ENCODE measurements at regions not wholly inside any gene's neighbourhood (a gene's known extent, or its start where the extent isn't known, plus 50 kb on each side); places are given as distances from the start of the nearest gene placed in this dataset.
A peak's percentile ranks its signal among the peaks of the same experiment; 100 is the strongest.

GRCh38 chr6:167762259-167762962, 64.3 kb upstream of the AFDN start (continued):
- TF ChIP-seq YY1 (IDR thresholded peaks at IDR 0.05; ENCODE audit: insufficient read depth, insufficient replicate concordance, low read depth, low read length) (peak; percentile 68), EP300 (IDR thresholded peaks at IDR 0.05; ENCODE audit: low read depth in 2 of 2, low read length in 2 of 2) (peak; percentile 95), EP300 (CRISPR knock-in tag; IDR thresholded peaks at IDR 0.05; ENCODE audit: borderline replicate concordance) (peak; percentile 90), SAP130 (CRISPR knock-in tag; IDR thresholded peaks at IDR 0.05; ENCODE audit: low read depth) (peak; percentile 90), ZNF414 (CRISPR knock-in tag; IDR thresholded peaks at IDR 0.05) (no peak), TARDBP (CRISPR knock-in tag; IDR thresholded peaks at IDR 0.05) (peak; percentile 62; the same call in 1 of the 2 replicates), ZNF251 (CRISPR knock-in tag; IDR thresholded peaks at IDR 0.05) (no peak), ZNF138 (CRISPR knock-in tag; IDR thresholded peaks at IDR 0.05; ENCODE audit: low read depth) (0 out of 2 replicates have a peak, but pooled peaks have one; percentile 31), IKZF4 (CRISPR knock-in tag; IDR thresholded peaks at IDR 0.05; ENCODE audit: borderline replicate concordance, low read depth, not compliant biosample characterization) (no peak), ZKSCAN8 (CRISPR knock-in tag; IDR thresholded peaks at IDR 0.05; ENCODE audit: borderline replicate concordance) (peak; percentile 89; the same call in 1 of the 2 replicates), KDM3A (CRISPR knock-in tag; IDR thresholded peaks at IDR 0.05; ENCODE audit: low read depth) (peak; percentile 5; the same call in 1 of the 2 replicates), FLYWCH1 (CRISPR knock-in tag; IDR thresholded peaks at IDR 0.05) (no peak), DNMT3B (CRISPR knock-in tag; conservative IDR thresholded peaks at IDR 0.05) (0 out of 2 replicates have a peak, but pooled peaks have one; percentile 64), CBX1 (IDR thresholded peaks at IDR 0.05; ENCODE audit: low read depth) (peak; percentile 31), SNAPC4 (CRISPR knock-in tag; IDR thresholded peaks at IDR 0.05) (no peak)
- TF ChIP-seq, protein P1, sequence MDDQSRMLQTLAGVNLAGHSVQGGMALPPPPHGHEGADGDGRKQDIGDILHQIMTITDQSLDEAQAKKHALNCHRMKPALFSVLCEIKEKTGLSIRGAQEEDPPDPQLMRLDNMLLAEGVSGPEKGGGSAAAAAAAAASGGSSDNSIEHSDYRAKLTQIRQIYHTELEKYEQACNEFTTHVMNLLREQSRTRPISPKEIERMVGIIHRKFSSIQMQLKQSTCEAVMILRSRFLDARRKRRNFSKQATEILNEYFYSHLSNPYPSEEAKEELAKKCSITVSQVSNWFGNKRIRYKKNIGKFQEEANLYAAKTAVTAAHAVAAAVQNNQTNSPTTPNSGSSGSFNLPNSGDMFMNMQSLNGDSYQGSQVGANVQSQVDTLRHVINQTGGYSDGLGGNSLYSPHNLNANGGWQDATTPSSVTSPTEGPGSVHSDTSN (CRISPR knock-in tag; IDR thresholded peaks at IDR 0.05; ENCODE audit: borderline replicate concordance) = no peak
- TF ChIP-seq, protein P2, sequence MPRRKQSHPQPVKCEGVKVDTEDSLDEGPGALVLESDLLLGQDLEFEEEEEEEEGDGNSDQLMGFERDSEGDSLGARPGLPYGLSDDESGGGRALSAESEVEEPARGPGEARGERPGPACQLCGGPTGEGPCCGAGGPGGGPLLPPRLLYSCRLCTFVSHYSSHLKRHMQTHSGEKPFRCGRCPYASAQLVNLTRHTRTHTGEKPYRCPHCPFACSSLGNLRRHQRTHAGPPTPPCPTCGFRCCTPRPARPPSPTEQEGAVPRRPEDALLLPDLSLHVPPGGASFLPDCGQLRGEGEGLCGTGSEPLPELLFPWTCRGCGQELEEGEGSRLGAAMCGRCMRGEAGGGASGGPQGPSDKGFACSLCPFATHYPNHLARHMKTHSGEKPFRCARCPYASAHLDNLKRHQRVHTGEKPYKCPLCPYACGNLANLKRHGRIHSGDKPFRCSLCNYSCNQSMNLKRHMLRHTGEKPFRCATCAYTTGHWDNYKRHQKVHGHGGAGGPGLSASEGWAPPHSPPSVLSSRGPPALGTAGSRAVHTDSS (CRISPR knock-in tag; conservative IDR thresholded peaks at IDR 0.05) = no peak
- TF ChIP-seq, protein P3, sequence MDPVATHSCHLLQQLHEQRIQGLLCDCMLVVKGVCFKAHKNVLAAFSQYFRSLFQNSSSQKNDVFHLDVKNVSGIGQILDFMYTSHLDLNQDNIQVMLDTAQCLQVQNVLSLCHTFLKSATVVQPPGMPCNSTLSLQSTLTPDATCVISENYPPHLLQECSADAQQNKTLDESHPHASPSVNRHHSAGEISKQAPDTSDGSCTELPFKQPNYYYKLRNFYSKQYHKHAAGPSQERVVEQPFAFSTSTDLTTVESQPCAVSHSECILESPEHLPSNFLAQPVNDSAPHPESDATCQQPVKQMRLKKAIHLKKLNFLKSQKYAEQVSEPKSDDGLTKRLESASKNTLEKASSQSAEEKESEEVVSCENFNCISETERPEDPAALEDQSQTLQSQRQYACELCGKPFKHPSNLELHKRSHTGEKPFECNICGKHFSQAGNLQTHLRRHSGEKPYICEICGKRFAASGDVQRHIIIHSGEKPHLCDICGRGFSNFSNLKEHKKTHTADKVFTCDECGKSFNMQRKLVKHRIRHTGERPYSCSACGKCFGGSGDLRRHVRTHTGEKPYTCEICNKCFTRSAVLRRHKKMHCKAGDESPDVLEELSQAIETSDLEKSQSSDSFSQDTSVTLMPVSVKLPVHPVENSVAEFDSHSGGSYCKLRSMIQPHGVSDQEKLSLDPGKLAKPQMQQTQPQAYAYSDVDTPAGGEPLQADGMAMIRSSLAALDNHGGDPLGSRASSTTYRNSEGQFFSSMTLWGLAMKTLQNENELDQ (CRISPR knock-in tag; IDR thresholded peaks at IDR 0.05; ENCODE audit: borderline replicate concordance) = no peak
